GM19324 (cell line): ENCODE measurements at regions not wholly inside any gene's neighbourhood (a gene's known extent, or its start where the extent isn't known, plus 50 kb on each side); places are given as distances from the start of the nearest gene placed in this dataset.

ENCODE experiments used
- ATAC-seq: cut with Tn5 transposase; IDR thresholded peaks from one replicate; pipeline ENCODE4 v1.9.1; 2021; ENCODE audit warnings: mild to moderate bottlenecking, moderate library complexity; ENCODE audit not compliant: unreplicated experiment, low FRiP score

- ATAC-seq, result no peak
Measured at GRCh38 chr20:48262466-48262865, 477.2 kb upstream of the SULF2 start.

- ATAC-seq, result no peak
Measured at GRCh38 chr20:48261398-48261910, 476.2 kb upstream of the SULF2 start.

- ATAC-seq, result no peak
Measured at GRCh38 chr20:48260129-48260756, 475.0 kb upstream of the SULF2 start.

- ATAC-seq, result no peak
Measured at GRCh38 chr20:48259456-48259855, 474.2 kb upstream of the SULF2 start.

GRCh38 chr20:48257833-48258232 is 472.6 kb upstream of the SULF2 start:
- no peak for ATAC-seq

GRCh38 chr20:48247961-48248360 is 462.7 kb upstream of the SULF2 start:
- ATAC-seq, result no peak

GRCh38 chr20:48246061-48246790 is 460.9 kb upstream of the SULF2 start:
- ATAC-seq, result no peak

GRCh38 chr20:48242623-48243022 is 457.3 kb upstream of the SULF2 start:
- ATAC-seq, result no peak

- no peak for ATAC-seq
Measured at GRCh38 chr20:48241482-48241881, 456.2 kb upstream of the SULF2 start.

- no peak for ATAC-seq
Measured at GRCh38 chr20:48238781-48239180, 453.5 kb upstream of the SULF2 start.

GRCh38 chr20:48238326-48238725 is 453.0 kb upstream of the SULF2 start:
- no peak for ATAC-seq

- ATAC-seq, result no peak
Measured at GRCh38 chr20:48236000-48236970, 451.0 kb upstream of the SULF2 start.

GRCh38 chr20:48234951-48235350 is 449.7 kb upstream of the SULF2 start:
- ATAC-seq, result no peak

- ATAC-seq, result no peak
Measured at GRCh38 chr20:48231253-48231930, 446.1 kb upstream of the SULF2 start.

- no peak for ATAC-seq
Measured at GRCh38 chr20:48230216-48230615, 444.9 kb upstream of the SULF2 start.

GRCh38 chr20:48227381-48227780 is 442.1 kb upstream of the SULF2 start:
- ATAC-seq, result no peak

- no peak for ATAC-seq
Measured at GRCh38 chr20:48226642-48227041, 441.4 kb upstream of the SULF2 start.

GRCh38 chr20:48224533-48225050 is 439.3 kb upstream of the SULF2 start:
- ATAC-seq, result no peak

GRCh38 chr20:48223715-48224114 is 438.4 kb upstream of the SULF2 start:
- no peak for ATAC-seq

- no peak for ATAC-seq
Measured at GRCh38 chr20:48222595-48223180, 437.4 kb upstream of the SULF2 start.
